Urinary bladder (tissue), 3 donors: ENCODE measurements at regions not wholly inside any gene's neighbourhood (a gene's known extent, or its start where the extent isn't known, plus 50 kb on each side); places are given as distances from the start of the nearest gene placed in this dataset.
"Not testable (repeated sequence)": the region's sequence is repeated elsewhere in the genome, so short reads cannot be mapped to it uniquely, and the experiment has no call there.

ENCODE experiments used
- DNase-seq: peaks from one replicate; pipeline ENCODE4 v3.0.0-alpha.2; 2015; ENCODE audit errors: extremely low spot score
- H3K27ac ChIP-seq: one replicate; pipeline ENCODE4 v1.5.1; 2013; ENCODE audit warnings: low read depth, mild to moderate bottlenecking, moderate library complexity
- H3K36me3 ChIP-seq: one replicate; pipeline ENCODE4 v1.6.1; 2013; ENCODE audit warnings: mild to moderate bottlenecking, moderate library complexity; ENCODE audit not compliant: insufficient read depth
- H3K4me1 ChIP-seq: one replicate; pipeline ENCODE4 v1.6.1; 2013; ENCODE audit warnings: mild to moderate bottlenecking, moderate library complexity; ENCODE audit not compliant: insufficient read depth
- H3K4me3 ChIP-seq: one replicate; pipeline ENCODE4 v1.5.1; 2013; ENCODE audit warnings: low read depth, low read length
- whole genome bisulfite sequencing: extraction: QIAGEN DNeasy Blood & Tissue Kit; methylation state at CpG from one replicate; pipeline ENCODE4 v1.1.7; 2013; 5-methylcytosine and 5-hydroxymethylcytosine counted together
- donor health status: healthy with polysubstance abuse.
- donor health status: healthy.

GRCh38 chr7:65453341-65454030 lies 79.8 kb downstream of the ZNF92 start:
- Histone ChIP-seq H3K4me1 (no peaks in the 10 kb centered on the region), H3K4me3 (no peak overlapping the region), H3K36me3 (no peaks in the 10 kb centered on the region), H3K27ac (no peak overlapping the region)
- DNase-seq: no peak
- 76% methylated on average over 9 of the region's 9 CpGs for WGBS

DNA sequence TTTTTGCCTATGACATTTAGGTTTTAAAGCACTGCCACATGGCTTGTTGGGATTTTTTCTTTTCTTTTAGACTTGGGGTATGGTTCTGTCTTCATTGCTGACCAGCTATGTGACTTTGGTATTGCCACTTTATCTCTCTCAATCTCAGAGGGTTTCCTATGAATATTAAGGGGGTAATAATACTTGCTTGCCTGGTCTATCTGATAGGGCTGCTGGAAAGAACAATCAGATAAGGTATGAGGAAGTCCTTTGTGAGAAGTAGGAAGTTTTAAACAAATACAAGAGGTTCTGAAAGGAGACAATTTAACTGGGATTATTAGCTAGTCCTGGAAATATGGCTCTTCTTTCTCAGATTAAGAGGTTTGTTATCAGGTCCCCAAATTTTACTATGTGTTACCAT lies 80.8 kb downstream of the ZNF92 start:
- no peak for DNase-seq
- Histone ChIP-seq H3K36me3 (no peaks in the 10 kb centered on the region), H3K27ac (no peak overlapping the region), H3K4me3 (no peak overlapping the region), H3K4me1 (no peaks in the 10 kb centered on the region)

- WGBS: 60% methylated on average over 4 of the region's 4 CpGs
- not testable (repeated sequence) for H3K4me1 ChIP-seq, H3K36me3 ChIP-seq, H3K4me3 ChIP-seq, DNase-seq, H3K27ac ChIP-seq
These were observed 81.4 kb downstream of the ZNF92 start for GRCh38 chr7:65455050-65455449.

DNA sequence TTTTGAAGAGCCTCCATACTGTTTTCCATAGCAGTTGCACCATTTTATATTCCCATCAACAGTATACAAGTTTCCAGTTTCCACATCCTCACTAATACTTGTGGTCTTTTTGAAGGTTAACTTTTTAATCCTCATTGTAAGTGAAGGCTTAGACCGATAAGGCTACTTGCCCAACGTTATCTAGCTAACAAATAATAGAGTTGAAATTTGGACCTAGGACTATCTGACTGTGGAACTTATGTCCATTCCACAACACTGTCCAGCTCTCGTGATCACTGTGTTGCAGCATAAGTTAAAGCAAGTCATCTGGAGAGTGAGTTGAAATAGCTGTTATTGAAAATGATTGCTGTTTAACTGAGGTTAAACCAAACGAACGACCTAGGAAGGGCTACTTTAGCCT lies 84.0 kb downstream of the ZNF92 start:
- no peaks in the 10 kb centered on the region for H3K36me3 ChIP-seq
- 82% methylated on average over 5 of the region's 5 CpGs for WGBS
- H3K4me1 ChIP-seq: no peaks in the 10 kb centered on the region
- no peak overlapping the region for H3K27ac ChIP-seq
- H3K4me3 ChIP-seq: no peak overlapping the region
- DNase-seq: no peak

GRCh38 chr7:65459438-65459837 lies 85.8 kb downstream of the ZNF92 start:
- 41% methylated on average over 4 of the region's 4 CpGs for WGBS
- no peak overlapping the region for H3K4me3 ChIP-seq

GRCh38 chr7:65462148-65462716 lies 88.6 kb downstream of the ZNF92 start:
- DNase-seq: no peak
- H3K27ac ChIP-seq: no peak overlapping the region
- 58% methylated on average over 3 of the region's 3 CpGs for WGBS
- H3K4me1 ChIP-seq: no peaks in the 10 kb centered on the region
- no peaks in the 10 kb centered on the region for H3K36me3 ChIP-seq
- no peak overlapping the region for H3K4me3 ChIP-seq

More at GRCh38 chr7:65459438-65459837, 85.8 kb downstream of the ZNF92 start:
- no peaks in the 10 kb centered on the region for H3K36me3 ChIP-seq
- no peak for DNase-seq
- no peaks in the 10 kb centered on the region for H3K4me1 ChIP-seq
- no peak overlapping the region for H3K27ac ChIP-seq

DNA sequence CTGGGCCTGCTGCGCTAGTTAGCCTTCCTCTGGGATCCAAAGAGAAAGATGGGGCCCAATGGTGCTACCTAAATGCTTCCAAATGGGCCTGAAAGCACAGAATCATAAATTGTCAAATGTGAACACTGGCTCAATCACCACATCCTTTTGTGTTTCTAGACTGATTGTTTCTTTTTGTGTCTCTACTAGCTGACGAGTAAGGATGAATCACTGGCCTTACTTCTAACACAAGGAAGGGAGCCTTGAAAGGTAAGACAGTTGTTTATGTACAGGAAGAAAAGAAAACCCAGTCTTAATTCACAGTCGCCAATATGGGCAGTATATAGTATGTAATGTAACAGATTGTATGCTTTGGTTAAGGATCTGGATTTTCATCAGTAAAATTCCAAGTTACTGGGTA lies 89.5 kb downstream of the ZNF92 start:
- no peak overlapping the region for H3K27ac ChIP-seq
- WGBS: 82% methylated on average over 3 of the region's 3 CpGs

DNA sequence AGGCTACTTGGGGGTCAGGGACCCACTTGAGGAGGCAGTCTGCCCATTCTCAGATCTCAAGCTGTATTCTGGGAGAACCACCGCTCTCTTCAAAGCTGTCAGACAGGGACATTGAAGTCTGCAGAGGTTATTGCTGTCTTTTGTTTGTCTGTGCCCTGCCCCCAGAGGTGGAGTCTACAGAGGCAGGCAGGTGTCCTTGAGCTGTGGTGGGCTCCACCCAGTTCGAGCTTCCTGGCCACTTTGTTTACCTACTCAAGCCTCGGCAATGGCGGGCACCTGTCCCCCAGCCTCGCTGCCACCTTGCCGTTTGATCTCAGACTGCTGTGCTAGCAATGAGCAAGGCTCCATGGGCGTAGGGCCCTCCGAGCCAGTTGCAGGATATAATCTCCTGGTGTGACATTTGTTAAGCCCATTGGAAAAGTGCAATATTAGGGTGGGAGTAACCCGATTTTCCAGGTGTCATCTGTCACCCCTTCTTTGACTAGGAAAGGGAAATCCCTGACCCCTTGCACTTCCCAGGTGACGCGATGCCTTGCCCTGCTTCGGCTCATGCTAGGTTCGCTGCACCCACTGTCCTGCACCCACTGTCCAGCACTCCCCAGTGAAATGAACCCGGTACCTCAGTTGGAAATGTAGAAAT lies 96.4 kb downstream of the ZNF92 start:
- not testable (repeated sequence) for H3K36me3 ChIP-seq, H3K4me1 ChIP-seq, DNase-seq, H3K4me3 ChIP-seq, H3K27ac ChIP-seq
- 86% methylated on average over 14 of the region's 14 CpGs for WGBS

More for the DNA sequence above, 89.5 kb downstream of the ZNF92 start:
- DNase-seq: no peak
- Histone ChIP-seq H3K36me3 (no peaks in the 10 kb centered on the region), H3K4me1 (no peaks in the 10 kb centered on the region), H3K4me3 (no peak overlapping the region)

DNA sequence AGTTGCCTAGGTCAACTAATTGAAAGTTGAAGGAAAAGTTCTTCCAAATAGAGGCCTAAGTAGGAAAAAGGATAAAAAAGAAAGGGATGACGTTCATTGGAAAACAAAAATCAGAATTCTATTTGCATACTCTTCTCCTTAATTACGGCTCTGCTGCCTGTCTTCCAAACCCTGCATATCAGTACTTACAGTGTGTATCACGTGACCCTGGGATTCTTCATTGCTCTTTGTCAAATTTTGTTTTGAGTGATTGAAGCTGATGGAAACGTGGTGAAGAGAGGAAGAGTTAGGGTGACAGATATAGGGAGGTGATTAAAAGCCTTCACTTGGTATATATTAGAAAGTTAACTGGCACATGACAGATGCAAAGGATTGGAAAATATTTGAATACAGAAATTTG lies 97.9 kb downstream of the ZNF92 start:
- Histone ChIP-seq H3K4me3 (no peak overlapping the region), H3K4me1 (no peaks in the 10 kb centered on the region), H3K27ac (no peak overlapping the region), H3K36me3 (no peaks in the 10 kb centered on the region)
- DNase-seq: no peak
- 45% methylated on average over 4 of the region's 4 CpGs for WGBS

DNA sequence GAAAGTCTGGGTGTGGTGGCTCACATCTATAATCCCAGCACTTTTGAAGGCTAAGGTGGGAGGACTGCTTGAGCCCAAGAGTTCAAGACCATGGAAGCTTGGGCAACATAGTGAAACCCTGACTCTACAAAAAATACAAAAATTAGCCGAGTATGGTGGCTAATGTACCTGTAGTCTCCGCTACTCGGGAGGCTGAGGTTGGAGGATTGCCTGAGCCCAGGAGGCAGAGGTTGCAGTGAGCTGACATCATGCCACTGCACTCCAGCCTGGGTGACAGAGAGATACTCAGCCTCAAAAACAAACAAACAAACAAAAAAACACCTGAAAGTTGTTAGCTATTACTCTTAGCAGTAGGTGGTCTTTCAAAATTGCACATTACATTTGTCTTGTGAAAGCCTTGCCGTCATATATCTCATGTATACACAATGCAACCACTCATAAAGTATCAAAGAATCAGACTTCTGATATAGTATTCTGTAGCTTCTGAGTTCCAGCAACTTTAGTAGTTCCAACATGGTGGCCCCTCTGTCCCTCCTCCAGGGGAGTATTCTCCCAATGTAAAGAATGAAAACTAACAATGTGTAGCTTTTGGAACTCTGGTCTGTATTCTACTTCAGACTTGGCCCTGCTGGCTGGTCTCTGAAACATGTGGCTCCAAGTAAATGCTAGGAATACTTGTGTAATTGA lies 101.5 kb downstream of the ZNF92 start:
- 90% methylated on average over 4 of the region's 4 CpGs for WGBS
- H3K4me3 ChIP-seq: no peak overlapping the region
- H3K36me3 ChIP-seq: no peaks in the 10 kb centered on the region
- H3K27ac ChIP-seq: no peak overlapping the region
- no peak for DNase-seq
- H3K4me1 ChIP-seq: no peaks in the 10 kb centered on the region

GRCh38 chr7:65475734-65476319 lies 102.2 kb downstream of the ZNF92 start:
- no peak overlapping the region for H3K27ac ChIP-seq

GRCh38 chr7:65477326-65477725 lies 103.7 kb downstream of the ZNF92 start:
- Histone ChIP-seq H3K27ac (no peak overlapping the region), H3K4me3 (no peak overlapping the region), H3K4me1 (no peaks in the 10 kb centered on the region), H3K36me3 (no peaks in the 10 kb centered on the region)
- DNase-seq: no peak
- WGBS: 48% methylated on average over 6 of the region's 6 CpGs

More at GRCh38 chr7:65475734-65476319, 102.2 kb downstream of the ZNF92 start:
- Histone ChIP-seq H3K4me3 (no peak overlapping the region), H3K36me3 (no peaks in the 10 kb centered on the region), H3K4me1 (no peaks in the 10 kb centered on the region)
- DNase-seq: no peak
- WGBS: 64% methylated on average over 8 of the region's 8 CpGs

DNA sequence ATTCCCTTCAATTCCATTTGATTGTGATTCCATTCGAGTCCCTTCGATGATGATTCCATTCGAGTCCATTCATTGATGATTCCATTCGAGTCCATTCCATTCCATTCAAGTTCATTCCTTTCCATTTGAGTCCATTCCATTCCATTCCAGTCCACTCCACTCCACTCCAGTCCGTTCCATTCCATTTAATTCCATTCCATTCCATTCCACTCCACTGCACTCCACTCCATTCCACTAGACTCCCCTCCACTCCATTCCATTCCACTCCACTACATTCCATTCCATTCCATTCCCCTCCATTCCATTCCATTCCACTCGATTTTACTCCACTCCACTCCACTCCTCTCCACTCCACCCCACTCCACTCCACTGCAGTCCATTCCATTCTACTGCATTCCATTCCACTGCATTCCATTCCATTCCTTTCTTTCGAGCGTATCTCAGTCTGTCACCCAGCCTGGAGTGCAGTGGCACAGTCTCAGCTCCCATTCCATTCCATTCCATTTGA lies 115.7 kb downstream of the ZNF92 start:
- Histone ChIP-seq H3K4me1 (no peaks in the 10 kb centered on the region), H3K27ac (no peak overlapping the region), H3K36me3 (no peaks in the 10 kb centered on the region), H3K4me3 (no peak overlapping the region)
- DNase-seq: no peak
- WGBS: 86% methylated on average over 8 of the region's 8 CpGs
